ENCODE measurements at regions not wholly inside any gene's neighbourhood (a gene's known extent, or its start where the extent isn't known, plus 50 kb on each side); places are given as distances from the start of the nearest gene placed in this dataset.

DNA sequence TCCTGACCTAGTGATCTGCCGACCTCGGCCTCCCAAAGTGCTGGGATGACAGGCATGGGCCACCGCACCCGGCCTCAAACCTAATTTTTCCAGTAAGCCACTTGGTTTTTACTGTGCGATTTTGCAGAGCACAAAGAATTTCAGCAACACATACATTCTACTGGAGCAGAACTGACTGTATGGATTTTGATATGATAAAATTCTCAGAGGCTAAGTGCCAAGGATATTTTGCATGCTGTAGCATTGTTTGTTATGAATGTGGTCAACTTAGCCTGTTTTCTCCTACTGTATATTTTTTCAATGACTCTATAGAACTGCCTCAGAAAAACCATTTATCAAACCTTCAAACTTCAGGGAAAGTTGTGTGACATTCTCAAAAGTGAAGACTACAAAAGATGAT is 89.2 kb downstream of the FAT3 start:
- Histone ChIP-seq H3K79me2 (ENCODE audit: control insufficient read depth, insufficient read depth, low read length) (no peaks in the 10 kb centered on the region), H3K36me3 (ENCODE audit: control insufficient read depth, insufficient read depth, low read length) (no peaks in the 10 kb centered on the region), H4K20me1 (replicated peaks; ENCODE audit: control insufficient read depth, insufficient read depth, low read length) (no peaks in the 10 kb centered on the region), H2AFZ (ENCODE audit: low read depth, low read length) (no peak overlapping the region), H3K27ac (ENCODE audit: extremely low read depth, low read depth, low read length) (no peak overlapping the region), H3K4me3 (no peak overlapping the region), H3K4me2 (ENCODE audit: insufficient read depth, low read length) (no peak overlapping the region), H3K9me1 (ENCODE audit: control insufficient read depth, insufficient read depth, low read length) (no peaks in the 10 kb centered on the region), H3K9ac (ENCODE audit: insufficient read depth in 1 of 2, low read depth in 2 of 2, low read length in 2 of 2) (no peak overlapping the region), H3K9me3 (replicated peaks; ENCODE audit: control insufficient read depth, insufficient read depth, low read depth, low read length) (no peaks in the 10 kb centered on the region), H3K27me3 (ENCODE audit: control insufficient read depth in 2 of 2, insufficient read depth in 2 of 2, low read length in 2 of 2) (no peaks in the 10 kb centered on the region), H3K4me1 (replicated peaks in 1 of 2; ENCODE audit: control insufficient read depth in 2 of 2, insufficient read depth in 2 of 2, low read length in 2 of 2) (no peaks in the 10 kb centered on the region)
- intact Hi-C loops (cut with micrococcal nuclease) = no loop called here
- ATAC-seq = no peak
- WGBS (ENCODE audit: insufficient coverage, low coverage, missing lambda C conversion rate) = 0% methylated on average over 3 of the region's 5 CpGs
- FAIRE-seq = no peak
- in situ Hi-C loops (cut with MboI) = no loop called here
- DNase-seq (ENCODE audit: extremely low read depth in 1 of 4, low spot score in 3 of 4) = no peak
- CTCF ChIA-PET (ENCODE audit: low intra/inter-chr PET ratio) = no interaction called here
- TF ChIP-seq RAD51 (IDR thresholded peaks at IDR 0.05; ENCODE audit: borderline replicate concordance, low read depth) = no peak
- no peak for TF ChIP-seq ZBTB17 (CRISPR knock-in tag; IDR thresholded peaks at IDR 0.05)
- TF ChIP-seq ZNF764 (CRISPR knock-in tag; IDR thresholded peaks at IDR 0.05; ENCODE audit: low read depth) = no peak
- no peak for TF ChIP-seq NFRKB (IDR thresholded peaks at IDR 0.05; ENCODE audit: low read depth)
- TF ChIP-seq, protein P1, sequence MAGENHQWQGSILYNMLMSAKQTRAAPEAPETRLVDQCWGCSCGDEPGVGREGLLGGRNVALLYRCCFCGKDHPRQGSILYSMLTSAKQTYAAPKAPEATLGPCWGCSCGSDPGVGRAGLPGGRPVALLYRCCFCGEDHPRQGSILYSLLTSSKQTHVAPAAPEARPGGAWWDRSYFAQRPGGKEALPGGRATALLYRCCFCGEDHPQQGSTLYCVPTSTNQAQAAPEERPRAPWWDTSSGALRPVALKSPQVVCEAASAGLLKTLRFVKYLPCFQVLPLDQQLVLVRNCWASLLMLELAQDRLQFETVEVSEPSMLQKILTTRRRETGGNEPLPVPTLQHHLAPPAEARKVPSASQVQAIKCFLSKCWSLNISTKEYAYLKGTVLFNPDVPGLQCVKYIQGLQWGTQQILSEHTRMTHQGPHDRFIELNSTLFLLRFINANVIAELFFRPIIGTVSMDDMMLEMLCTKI (IDR thresholded peaks at IDR 0.05; ENCODE audit: partially characterized antibody) = no peak
- TF ChIP-seq HOMEZ (CRISPR knock-in tag; IDR thresholded peaks at IDR 0.05) = no peak
- TF ChIP-seq BCL6 (CRISPR knock-in tag; IDR thresholded peaks at IDR 0.05) = no peak
- no peak for TF ChIP-seq ETV1 (tag; conservative IDR thresholded peaks at IDR 0.05; ENCODE audit: low read depth)
- no peak for TF ChIP-seq FOXP1 (CRISPR knock-in tag; IDR thresholded peaks at IDR 0.05)
- TF ChIP-seq STAT5B (CRISPR knock-in tag; IDR thresholded peaks at IDR 0.05) = no peak
- no peak for TF ChIP-seq DIDO1 (tag; IDR thresholded peaks at IDR 0.05; ENCODE audit: low read depth)
- TF ChIP-seq ZNF431 (CRISPR knock-in tag; IDR thresholded peaks at IDR 0.05) = no peak
- no peak for TF ChIP-seq ARID1B (IDR thresholded peaks at IDR 0.05)
- TF ChIP-seq ARID2 (IDR thresholded peaks at IDR 0.05) = no peak
- TF ChIP-seq STAG1 (CRISPR knock-in tag; IDR thresholded peaks at IDR 0.05; ENCODE audit: borderline replicate concordance) = no peak
- no peak for TF ChIP-seq GATA2 (CRISPR knock-in tag; IDR thresholded peaks at IDR 0.05)
- no peak for TF ChIP-seq ZKSCAN8 (CRISPR knock-in tag; IDR thresholded peaks at IDR 0.05)
- TF ChIP-seq HNRNPH1 (optimal IDR thresholded peaks at IDR 0.05; ENCODE audit: low read depth, low read length) = no peak
- POLR2A ChIA-PET = no interaction called here
- no TSS peak for BruUV-seq (replicated peaks)

Measured in K562 (cell line).